ENCODE measurements at regions not wholly inside any gene's neighbourhood (a gene's known extent, or its start where the extent isn't known, plus 50 kb on each side); places are given as distances from the start of the nearest gene placed in this dataset.

GRCh38 chr10:7475046-7475911 is 64.4 kb upstream of the SFMBT2 start:
- no peak for ATAC-seq
- FAIRE-seq = no peak
- Histone ChIP-seq H3K4me1 (ENCODE audit: insufficient read depth, low read length) (no peaks in the 10 kb centered on the region), H3K4me3 (replicated peaks in 1 of 3; ENCODE audit: insufficient read depth in 1 of 3, low read depth in 2 of 3, low read length in 3 of 3) (no peak overlapping the region), H3K9me3 (ENCODE audit: low read length) (no peaks in the 10 kb centered on the region), H2AFZ (ENCODE audit: low read length) (no peak overlapping the region), H3K4me2 (ENCODE audit: low read depth, low read length) (no peak overlapping the region), H3K27ac (ENCODE audit: extremely low read length, insufficient read depth, low read length) (no peak overlapping the region), H3K27me3 (ENCODE audit: control insufficient read depth in 1 of 2, insufficient read depth in 2 of 2, low read length in 2 of 2) (peaks cover 0 to 31% of the 10 kb centered on the region in 2 experiments; a peak in 2 of 5 replicates), H4K20me1 (ENCODE audit: insufficient read depth, low read length) (no peaks in the 10 kb centered on the region), H3K79me2 (ENCODE audit: insufficient read depth, low read length) (no peaks in the 10 kb centered on the region), H3K9ac (ENCODE audit: insufficient read depth, low read depth, low read length) (no peak overlapping the region), H3K36me3 (replicated peaks in 1 of 2; ENCODE audit: control insufficient read depth in 1 of 2, insufficient read depth in 2 of 2, low read length in 2 of 2) (no peaks in the 10 kb centered on the region)
- DNase-seq (ENCODE audit: low spot score) = no peak
- no TSS peak for BruUV-seq (replicated peaks)
- intact Hi-C loops (cut with micrococcal nuclease; ENCODE audit: unreplicated experiment) (no loop called here), in situ Hi-C loops (cut with HindIII; ENCODE audit: extremely low pct_ligation_motif_present, low pct_unique_long_range_greater_than_20kb) (no loop called here)
- no peak for TF ChIP-seq TAF1 (CRISPR knock-in tag; IDR thresholded peaks at IDR 0.05)
- no peak for TF ChIP-seq SRSF9 (IDR thresholded peaks at IDR 0.05; ENCODE audit: borderline replicate concordance, insufficient read depth, low read depth, low read length, poor library complexity, severe bottlenecking)
- no peak for TF ChIP-seq ZNF687 (CRISPR knock-in tag; IDR thresholded peaks at IDR 0.05)
- no peak for TF ChIP-seq ZNF337 (CRISPR knock-in tag; IDR thresholded peaks at IDR 0.05; ENCODE audit: borderline replicate concordance, low read depth)
- no peak for TF ChIP-seq ETS1 (CRISPR knock-in tag; IDR thresholded peaks at IDR 0.05)
- TF ChIP-seq PHF8 (CRISPR knock-in tag; IDR thresholded peaks at IDR 0.05) = no peak
- TF ChIP-seq CBFB (CRISPR knock-in tag; IDR thresholded peaks at IDR 0.05) = no peak
- no peak for TF ChIP-seq ZNF224 (CRISPR knock-in tag; IDR thresholded peaks at IDR 0.05)
- no peak for TF ChIP-seq SMYD3 (CRISPR knock-in tag; IDR thresholded peaks at IDR 0.05)
- no peak for TF ChIP-seq SNAPC2 (CRISPR knock-in tag; IDR thresholded peaks at IDR 0.05)
- TF ChIP-seq ATF5 (CRISPR knock-in tag; IDR thresholded peaks at IDR 0.05; ENCODE audit: low read depth) = no peak
- TF ChIP-seq KDM6A (CRISPR knock-in tag; IDR thresholded peaks at IDR 0.05; ENCODE audit: low read depth) = no peak
- TF ChIP-seq CC2D1A (CRISPR knock-in tag; IDR thresholded peaks at IDR 0.05) = no peak
- CTCF ChIA-PET (ENCODE audit: low intra/inter-chr PET ratio, low total read pairs) = no interaction called here
- POLR2A ChIA-PET = no interaction called here
- 42% methylated on average over 26 of the region's 26 CpGs for WGBS (ENCODE audit: low lambda C conversion rate)

Measured in HepG2 (cell line).